A673 (cell line): ENCODE measurements at regions not wholly inside any gene's neighbourhood (a gene's known extent, or its start where the extent isn't known, plus 50 kb on each side); places are given as distances from the start of the nearest gene placed in this dataset.

Experiments used
- BruUV-seq: library from RNA; stranded (reverse); fragments of 400-500 nt; replicated peaks from 2 replicates; lab custom pipeline; 2021; lab: Mats Ljungman, UMichigan
- CTCF ChIA-PET: fragments of 300-600 bp; sonication (Branson Sonifier 250); formaldehyde crosslinking; loops from one replicate; lab custom pipeline; 2022; ENCODE audit warnings: antibody characterized with exemption; lab: Charles Lee
- POLR2A ChIA-PET: fragments of 300-600 bp; sonication (Branson Sonifier 250); formaldehyde crosslinking; loops from one replicate; lab custom pipeline; 2022; ENCODE audit warnings: antibody characterized with exemption; ENCODE audit not compliant: low non-redundant PET; lab: Charles Lee
- DNase-seq: peaks from one replicate; pipeline ENCODE4 v3.0.0-alpha.2; 2015; ENCODE audit warnings: low spot score
- H3K27ac ChIP-seq: fragments of 200-600 bp; sonication (generic); 2 replicates; pipeline ENCODE4 v1.5.1; 2016; ENCODE audit warnings: mixed run types, low read depth, mild to moderate bottlenecking, mixed read lengths, antibody characterized with exemption, low read length; ENCODE audit not compliant: poor library complexity, severe bottlenecking
- H3K27me3 ChIP-seq: fragments of 200-600 bp; sonication (generic); replicated peaks from 2 replicates; pipeline ENCODE4 v1.6.1; 2017; ENCODE audit warnings: mixed run types, low read depth, mild to moderate bottlenecking, mixed read lengths, antibody characterized with exemption, low read length; ENCODE audit not compliant: insufficient read depth, poor library complexity
- H3K36me3 ChIP-seq: fragments of 200-600 bp; sonication (generic); 2 replicates; pipeline ENCODE4 v1.6.1; 2016; ENCODE audit warnings: mixed run types, mild to moderate bottlenecking, mixed read lengths, antibody characterized with exemption, low read length; ENCODE audit not compliant: insufficient read depth, poor library complexity, severe bottlenecking
- H3K4me1 ChIP-seq: fragments of 200-600 bp; sonication (generic); 2 replicates; pipeline ENCODE4 v1.6.1; 2017; ENCODE audit warnings: mixed run types, mild to moderate bottlenecking, mixed read lengths, antibody characterized with exemption, low read length; ENCODE audit not compliant: insufficient read depth, poor library complexity, severe bottlenecking
- H3K4me3 ChIP-seq: fragments of 200-600 bp; sonication (generic); 2 replicates; pipeline ENCODE4 v1.5.1; 2016; ENCODE audit warnings: low read depth, mixed run types, mild to moderate bottlenecking, mixed read lengths, low read length; ENCODE audit not compliant: poor library complexity, severe bottlenecking
- H3K9me3 ChIP-seq: fragments of 200-600 bp; sonication (generic); 2 replicates; pipeline ENCODE4 v1.6.1; 2016; ENCODE audit warnings: mixed run types, low read depth, mild to moderate bottlenecking, mixed read lengths, antibody characterized with exemption, low read length; ENCODE audit not compliant: poor library complexity, severe bottlenecking
- CTCF ChIP-seq: fragments of 300-800, 200-600 bp; sonication (generic); conservative IDR thresholded peaks from 2 replicates; pipeline ENCODE4 v1.5.1; 2017; ENCODE audit warnings: low read depth, mild to moderate bottlenecking, antibody characterized with exemption, low read length, moderate library complexity, mixed read lengths
- EZH2 ChIP-seq: fragments of 200-600 bp; sonication (generic); IDR thresholded peaks from 2 replicates; pipeline ENCODE4 v1.6.1; 2017; ENCODE audit warnings: borderline replicate concordance, low read depth, mild to moderate bottlenecking, mixed read lengths, antibody characterized with exemption, low read length; ENCODE audit not compliant: poor library complexity, severe bottlenecking
- intact Hi-C: fragments of 100-400 bp; cut with micrococcal nuclease; formaldehyde crosslinking; loops from one replicate; pipeline ENCODE4 v1.10.0; 2022; ENCODE audit not compliant: unreplicated experiment

- ChIA-PET CTCF (no interaction called here), POLR2A (no interaction called here)
- H3K27ac ChIP-seq: no peak overlapping the region
- no peak overlapping the region for H3K4me3 ChIP-seq
- DNase-seq: no peak
- H3K27me3 ChIP-seq: no peaks in the 10 kb centered on the region
- intact Hi-C loops: no loop called here
- H3K4me1 ChIP-seq: no peaks in the 10 kb centered on the region
- TF ChIP-seq CTCF: no peak
- TF ChIP-seq EZH2: no peak
- BruUV-seq: no TSS peak
- no peaks in the 10 kb centered on the region for H3K36me3 ChIP-seq
- H3K9me3 ChIP-seq: no peaks in the 10 kb centered on the region
Measured at GRCh38 chr13:106047859-106048258, 487.6 kb downstream of the EFNB2 start.

GRCh38 chr13:106042996-106043581, 492.4 kb downstream of the EFNB2 start:
- intact Hi-C loops: no loop called here
- no peaks in the 10 kb centered on the region for H3K4me1 ChIP-seq
- no peaks in the 10 kb centered on the region for H3K27me3 ChIP-seq
- no peak overlapping the region for H3K27ac ChIP-seq
- TF ChIP-seq CTCF (no peak), EZH2 (no peak)
- ChIA-PET CTCF (no interaction called here), POLR2A (no interaction called here)
- H3K4me3 ChIP-seq: no peak overlapping the region
- no peaks in the 10 kb centered on the region for H3K36me3 ChIP-seq
- no peaks in the 10 kb centered on the region for H3K9me3 ChIP-seq
- no peak for DNase-seq
- no TSS peak for BruUV-seq

GRCh38 chr13:106041445-106041844, 494.0 kb downstream of the EFNB2 start:
- Histone ChIP-seq H3K36me3 (no peaks in the 10 kb centered on the region), H3K9me3 (no peaks in the 10 kb centered on the region), H3K27me3 (no peaks in the 10 kb centered on the region), H3K4me3 (no peak overlapping the region), H3K4me1 (no peaks in the 10 kb centered on the region), H3K27ac (no peak overlapping the region)
- ChIA-PET POLR2A (no interaction called here), CTCF (no interaction called here)
- TF ChIP-seq CTCF: no peak
- no TSS peak for BruUV-seq
- no peak for DNase-seq
- intact Hi-C loops: no loop called here
